Nephron progenitor cell (in vitro differentiated cells): ENCODE measurements at regions not wholly inside any gene's neighbourhood (a gene's known extent, or its start where the extent isn't known, plus 50 kb on each side); places are given as distances from the start of the nearest gene placed in this dataset.

Experiments used
- DNase-seq: peaks from one replicate; pipeline ENCODE4 v3.0.0; 2021
- H3K27ac Mint-ChIP-seq: 2 replicates; pipeline ENCODE4 v1.8.0; 2021; ENCODE audit warnings: mild to moderate bottlenecking, moderate library complexity, mixed read lengths
- H3K27me3 Mint-ChIP-seq: 2 replicates; pipeline ENCODE4 v1.8.0; 2021; ENCODE audit warnings: mild to moderate bottlenecking, low read depth, mixed read lengths; ENCODE audit not compliant: poor library complexity
- H3K36me3 Mint-ChIP-seq: 2 replicates; pipeline ENCODE4 v1.8.0; 2021; ENCODE audit warnings: low read depth, mixed read lengths
- H3K4me1 Mint-ChIP-seq: 2 replicates; pipeline ENCODE4 v1.8.0; 2021; ENCODE audit warnings: mixed read lengths
- H3K4me3 Mint-ChIP-seq: 2 replicates; pipeline ENCODE4 v1.8.0; 2021; ENCODE audit warnings: mild to moderate bottlenecking, moderate library complexity, mixed read lengths
- H3K9me3 Mint-ChIP-seq: 2 replicates; pipeline ENCODE4 v1.8.0; 2021; ENCODE audit warnings: mild to moderate bottlenecking, moderate library complexity, mixed read lengths
- CTCF ChIP-seq: fragments of 200-600 bp; sonication (generic); IDR thresholded peaks from 2 replicates; pipeline ENCODE4 v1.5.0; 2021; ENCODE audit warnings: antibody characterized with exemption

- no peaks in the 10 kb centered on the region for H3K27me3 Mint-ChIP-seq
- H3K4me1 Mint-ChIP-seq: no peaks in the 10 kb centered on the region
- no peak for DNase-seq
- no peak overlapping the region for H3K4me3 Mint-ChIP-seq
- H3K36me3 Mint-ChIP-seq: no peaks in the 10 kb centered on the region
- no peak for TF ChIP-seq CTCF
- no peak overlapping the region for H3K27ac Mint-ChIP-seq
- no peaks in the 10 kb centered on the region for H3K9me3 Mint-ChIP-seq
Observed at GRCh38 chr1:192005976-192006375, 152.3 kb upstream of the RGS18 start.

- Mint-ChIP-seq H3K4me3 (no peak overlapping the region), H3K36me3 (no peaks in the 10 kb centered on the region), H3K9me3 (no peaks in the 10 kb centered on the region), H3K27me3 (no peaks in the 10 kb centered on the region), H3K27ac (no peak overlapping the region), H3K4me1 (no peaks in the 10 kb centered on the region)
- TF ChIP-seq CTCF: no peak
- no peak for DNase-seq
Observed at GRCh38 chr1:192008281-192008825, 149.9 kb upstream of the RGS18 start.

GRCh38 chr1:192010406-192010805 is 147.9 kb upstream of the RGS18 start:
- no peaks in the 10 kb centered on the region for H3K36me3 Mint-ChIP-seq
- H3K4me1 Mint-ChIP-seq: no peaks in the 10 kb centered on the region
- DNase-seq: no peak

GRCh38 chr1:192011525-192011924 is 146.7 kb upstream of the RGS18 start:
- H3K4me1 Mint-ChIP-seq: no peaks in the 10 kb centered on the region
- no peak overlapping the region for H3K4me3 Mint-ChIP-seq
- no peak for TF ChIP-seq CTCF
- no peak overlapping the region for H3K27ac Mint-ChIP-seq
- no peaks in the 10 kb centered on the region for H3K9me3 Mint-ChIP-seq
- no peaks in the 10 kb centered on the region for H3K27me3 Mint-ChIP-seq
- no peak for DNase-seq
- H3K36me3 Mint-ChIP-seq: no peaks in the 10 kb centered on the region

More at GRCh38 chr1:192010406-192010805, 147.9 kb upstream of the RGS18 start:
- Mint-ChIP-seq H3K27me3 (no peaks in the 10 kb centered on the region), H3K4me3 (no peak overlapping the region), H3K9me3 (no peaks in the 10 kb centered on the region), H3K27ac (no peak overlapping the region)
- no peak for TF ChIP-seq CTCF

GRCh38 chr1:192022827-192023226 is 135.4 kb upstream of the RGS18 start:
- DNase-seq: no peak
- Mint-ChIP-seq H3K27me3 (no peaks in the 10 kb centered on the region), H3K4me1 (no peaks in the 10 kb centered on the region), H3K4me3 (no peak overlapping the region), H3K36me3 (no peaks in the 10 kb centered on the region), H3K27ac (no peak overlapping the region), H3K9me3 (peaks cover 4% of the 10 kb centered on the region)
- no peak for TF ChIP-seq CTCF

- Mint-ChIP-seq H3K4me3 (no peak overlapping the region), H3K9me3 (no peaks in the 10 kb centered on the region), H3K4me1 (no peaks in the 10 kb centered on the region), H3K27me3 (no peaks in the 10 kb centered on the region), H3K36me3 (no peaks in the 10 kb centered on the region), H3K27ac (no peak overlapping the region)
- DNase-seq: no peak
- TF ChIP-seq CTCF: no peak
Observed at GRCh38 chr1:192024881-192025280, 133.4 kb upstream of the RGS18 start.
